HCT116 (cell line): ENCODE measurements at regions not wholly inside any gene's neighbourhood (a gene's known extent, or its start where the extent isn't known, plus 50 kb on each side); places are given as distances from the start of the nearest gene placed in this dataset.

Experiments used
- ATAC-seq: fragments of 200-7000 bp; cut with Tn5 transposase; 2 replicates; pipeline ENCODE4 v1.9.1; 2020; ENCODE audit warnings: mild to moderate bottlenecking, moderate library complexity
- BruUV-seq: library from RNA; stranded (reverse); fragments of 400-500 nt; replicated peaks from 2 replicates; lab custom pipeline; 2021; lab: Mats Ljungman, UMichigan
- CTCF ChIA-PET: fragments of 300-600 bp; sonication (Branson Sonifier 250); formaldehyde crosslinking; loops from one replicate; lab custom pipeline; 2021; ENCODE audit warnings: antibody characterized with exemption; lab: Charles Lee
- POLR2A ChIA-PET: fragments of 300-600, 350-600 bp; sonication (Branson Sonifier 250); formaldehyde crosslinking; loops from one replicate; lab custom pipeline; 2021; ENCODE audit warnings: antibody characterized with exemption; lab: Charles Lee
- RAD21 ChIA-PET, 2 experiments: fragments of 300-600 bp; sonication (Branson Sonifier 250); formaldehyde crosslinking; loops; one replicate each; lab custom pipeline; 2023; ENCODE audit warnings: low total read pairs in 2 of 2; ENCODE audit not compliant: uncharacterized antibody in 2 of 2, unreplicated experiment in 2 of 2, low non-redundant PET in 1 of 2; lab: Charles Lee
- DNase-seq: peaks from one replicate; pipeline ENCODE4 v3.0.0-alpha.2; 2010; ENCODE audit warnings: low read depth, low spot score
- H2AFZ ChIP-seq: fragments of 200-600 bp; shearing (Covaris generic), sonication (generic); 2 replicates; pipeline ENCODE4 v1.6.1; 2017; ENCODE audit warnings: low read depth, mixed run types, mixed read lengths, antibody characterized with exemption, low read length; ENCODE audit not compliant: poor library complexity, severe bottlenecking
- H3K27ac ChIP-seq: 2 replicates; pipeline ENCODE4 v1.5.1; 2012; ENCODE audit warnings: low read depth, low read length
- H3K27me3 ChIP-seq: fragments of 200-600 bp; sonication (generic); 2 replicates; pipeline ENCODE4 v1.6.1; 2016; ENCODE audit warnings: mixed run types, low read length, mixed read lengths; ENCODE audit not compliant: insufficient read depth
- H3K36me3 ChIP-seq, 2 experiments: fragments of 200-500 bp in 1 of 2; fragments of 200-600 bp in 1 of 2; sonication (Bioruptor generic) in 1 of 2; sonication (generic) in 1 of 2; 2 replicates each; pipeline versions ENCODE4 v1.5.1 to v1.6.1; 2014 to 2016; ENCODE audit warnings: low read length in 2 of 2, inconsistent platforms in 1 of 2, mixed read lengths in 1 of 2, mixed run types in 1 of 2; ENCODE audit not compliant: insufficient read depth in 2 of 2, control insufficient read depth in 1 of 2
- H3K4me1 ChIP-seq, 2 experiments: fragments of 200-600 bp in 1 of 2; sonication (generic) in 1 of 2; 2 replicates each; pipeline versions ENCODE4 v1.5.1 to v1.6.1; 2012 to 2017; ENCODE audit warnings: low read length in 2 of 2, inconsistent platforms in 1 of 2, mild to moderate bottlenecking in 1 of 2, mixed read lengths in 1 of 2, mixed run types in 1 of 2, moderate library complexity in 1 of 2; ENCODE audit not compliant: insufficient read depth in 2 of 2, control insufficient read depth in 1 of 2
- H3K4me2 ChIP-seq: fragments of 200-600 bp; sonication (generic); 2 replicates; pipeline ENCODE4 v1.6.1; 2017; ENCODE audit warnings: mixed run types, low read length, mixed read lengths
- H3K4me3 ChIP-seq, 2 experiments: fragments of 200-600 bp in 1 of 2; sonication (generic) in 1 of 2; replicated peaks in 1 of 2; 2 replicates each; pipeline ENCODE4 v1.5.1; 2011 to 2016; ENCODE audit warnings: low read length in 2 of 2, control low read depth in 1 of 2, low read depth in 1 of 2, mild to moderate bottlenecking in 1 of 2, mixed read lengths in 1 of 2, mixed run types in 1 of 2
- H3K79me2 ChIP-seq: fragments of 200-600 bp; sonication (generic); 2 replicates; pipeline ENCODE4 v1.6.1; 2017; ENCODE audit warnings: mild to moderate bottlenecking, mixed run types, low read length, moderate library complexity, mixed read lengths; ENCODE audit not compliant: insufficient read depth
- H3K9ac ChIP-seq: fragments of 200-600 bp; sonication (generic); 2 replicates; pipeline ENCODE4 v1.6.1; 2016; ENCODE audit warnings: low read length, mixed read lengths
- H3K9me2 ChIP-seq: fragments of 200-600 bp; sonication (generic), shearing (Covaris generic); 2 replicates; pipeline ENCODE4 v1.6.1; 2017; ENCODE audit warnings: mixed run types, mild to moderate bottlenecking, moderate library complexity; ENCODE audit not compliant: insufficient read depth
- H3K9me3 ChIP-seq, 2 experiments: fragments of 200-500 bp in 1 of 2; fragments of 200-600 bp in 1 of 2; sonication (Bioruptor generic) in 1 of 2; sonication (generic) in 1 of 2; 2 replicates each; pipeline ENCODE4 v1.6.1; 2014 to 2017; ENCODE audit warnings: low read length in 2 of 2, mixed read lengths in 2 of 2, inconsistent platforms in 1 of 2, low read depth in 1 of 2, mild to moderate bottlenecking in 1 of 2, mixed run types in 1 of 2, moderate library complexity in 1 of 2; ENCODE audit not compliant: control insufficient read depth in 1 of 2, insufficient read depth in 1 of 2
- H4K20me1 ChIP-seq: fragments of 200-600 bp; sonication (generic), shearing (Covaris generic); 2 replicates; pipeline ENCODE4 v1.6.1; 2017; ENCODE audit warnings: mixed run types, mild to moderate bottlenecking, moderate library complexity; ENCODE audit not compliant: insufficient read depth
- CEBPB ChIP-seq: IDR thresholded peaks from 2 replicates; pipeline ENCODE4 v1.6.1; 2012; ENCODE audit warnings: low read depth
- EZH2phosphoT487 ChIP-seq: fragments of 200-600 bp; IDR thresholded peaks from 2 replicates; pipeline ENCODE4 v1.6.1; 2018; ENCODE audit warnings: antibody characterized with exemption, borderline replicate concordance
- MAX ChIP-seq: IDR thresholded peaks from 2 replicates; pipeline ENCODE4 v1.6.1; 2012
- REST ChIP-seq: IDR thresholded peaks from 2 replicates; pipeline ENCODE4 v1.6.1; 2012; ENCODE audit warnings: low read depth
- intact Hi-C: fragments of 100-400 bp; cut with micrococcal nuclease; formaldehyde crosslinking; loops from 2 replicates; pipeline ENCODE4 v1.10.0; 2022

GRCh38 chr3:30113906-30114305 is 492.5 kb upstream of the TGFBR2 start:
- BruUV-seq: no TSS peak
- TF ChIP-seq MAX (no peak), EZH2phosphoT487 (no peak), CEBPB (no peak)
- no peaks in the 10 kb centered on the region for H3K9me3 ChIP-seq
- H3K9ac ChIP-seq: no peak overlapping the region
- H3K4me2 ChIP-seq: no peak overlapping the region
- H3K9me2 ChIP-seq: no peaks in the 10 kb centered on the region
- intact Hi-C loops: loop anchor here (1.0 to 10.0 kb wide), 4 partner anchors 85 to 635 kb away; no protein-coding TSS in a partner anchor
- H3K4me1 ChIP-seq: no peaks in the 10 kb centered on the region; a peak in 1 of 4 replicates
- ATAC-seq (no peak), DNase-seq (no peak)
- RAD21 ChIA-PET: interaction anchor here in 1 of 2 experiments (1.5 kb wide), 1 partner anchor 85 kb away, joined by 3 read pairs; no protein-coding TSS in a partner anchor
- H3K79me2 ChIP-seq: no peaks in the 10 kb centered on the region
- H3K36me3 ChIP-seq: no peaks in the 10 kb centered on the region
- CTCF ChIA-PET: interaction anchor here (0.9 to 1.8 kb wide), 6 partner anchors 14 to 579 kb away, joined by 3 to 8 read pairs (median 4); no protein-coding TSS in a partner anchor
- no peak overlapping the region for H3K27ac ChIP-seq
- POLR2A ChIA-PET: no interaction called here
- H2AFZ ChIP-seq: no peak overlapping the region
- H4K20me1 ChIP-seq: no peaks in the 10 kb centered on the region
- H3K4me3 ChIP-seq: no peak overlapping the region
- no peaks in the 10 kb centered on the region for H3K27me3 ChIP-seq

- Histone ChIP-seq H3K9me3 (no peaks in the 10 kb centered on the region), H4K20me1 (no peaks in the 10 kb centered on the region), H3K79me2 (no peaks in the 10 kb centered on the region), H3K9me2 (no peaks in the 10 kb centered on the region), H3K27ac (no peak overlapping the region), H3K4me3 (no peak overlapping the region), H3K27me3 (no peaks in the 10 kb centered on the region), H3K4me2 (no peak overlapping the region), H3K9ac (no peak overlapping the region), H2AFZ (no peak overlapping the region), H3K4me1 (no peaks in the 10 kb centered on the region; a peak in 1 of 4 replicates), H3K36me3 (no peaks in the 10 kb centered on the region)
- POLR2A ChIA-PET: no interaction called here
- ATAC-seq: no peak
- TF ChIP-seq REST (no peak), MAX (no peak)
- intact Hi-C loops: loop anchor here (10.0 kb wide), 1 partner anchor 170 kb away; no protein-coding TSS in a partner anchor
- RAD21 ChIA-PET: no interaction called here
- no peak for DNase-seq
- BruUV-seq: no TSS peak
- CTCF ChIA-PET: interaction anchor here (1.2 to 1.8 kb wide), 2 partner anchors 85 to 578 kb away, joined by 3 to 7 read pairs; no protein-coding TSS in a partner anchor
These were observed 491.5 kb upstream of the TGFBR2 start for GRCh38 chr3:30114918-30115317.
